GM23248 (cell line): ENCODE measurements at regions not wholly inside any gene's neighbourhood (a gene's known extent, or its start where the extent isn't known, plus 50 kb on each side); places are given as distances from the start of the nearest gene placed in this dataset.

ENCODE experiments used
- DNase-seq: peaks from one replicate; pipeline ENCODE4 v3.0.0-alpha.2; 2015
- H2AFZ ChIP-seq: fragments of 200-600 bp; sonication (generic); 2 replicates; pipeline ENCODE4 v1.6.1; 2016; ENCODE audit warnings: antibody characterized with exemption
- H3F3A ChIP-seq: fragments of 200-600 bp; sonication (generic); 2 replicates; pipeline ENCODE4 v1.6.1; 2016; ENCODE audit warnings: mild to moderate bottlenecking, antibody characterized with exemption, mixed run types; ENCODE audit not compliant: insufficient read depth
- H3K27ac ChIP-seq: fragments of 200-600 bp; sonication (generic); 2 replicates; pipeline ENCODE4 v1.5.1; 2016; ENCODE audit warnings: mild to moderate bottlenecking
- H3K27me3 ChIP-seq: fragments of 200-600 bp; sonication (generic); replicated peaks from 2 replicates; pipeline ENCODE4 v1.6.1; 2016; ENCODE audit warnings: mild to moderate bottlenecking; ENCODE audit not compliant: insufficient read depth
- H3K36me3 ChIP-seq: fragments of 200-600 bp; sonication (generic); 2 replicates; pipeline ENCODE4 v1.6.1; 2016; ENCODE audit warnings: low read depth, mild to moderate bottlenecking
- H3K4me1 ChIP-seq: fragments of 200-600 bp; sonication (generic); 2 replicates; pipeline ENCODE4 v1.6.1; 2016; ENCODE audit warnings: mild to moderate bottlenecking; ENCODE audit not compliant: insufficient read depth
- H3K4me2 ChIP-seq: fragments of 200-600 bp; sonication (generic); one replicate; pipeline ENCODE4 v1.6.1; 2016; ENCODE audit warnings: mild to moderate bottlenecking; ENCODE audit not compliant: unreplicated experiment
- H3K4me3 ChIP-seq: fragments of 200-600 bp; sonication (generic); 2 replicates; pipeline ENCODE4 v1.5.1; 2016; ENCODE audit warnings: mild to moderate bottlenecking
- H3K79me2 ChIP-seq: fragments of 200-600 bp; sonication (generic); 2 replicates; pipeline ENCODE4 v1.6.1; 2016; ENCODE audit warnings: mild to moderate bottlenecking; ENCODE audit not compliant: insufficient read depth
- H3K9ac ChIP-seq: fragments of 200-600 bp; sonication (generic); 2 replicates; pipeline ENCODE4 v1.6.1; 2016; ENCODE audit warnings: mild to moderate bottlenecking
- H3K9me2 ChIP-seq: fragments of 200-600 bp; sonication (generic); 2 replicates; pipeline ENCODE4 v1.6.1; 2016; ENCODE audit warnings: mixed run types, mild to moderate bottlenecking, moderate library complexity; ENCODE audit not compliant: insufficient read depth
- H3K9me3 ChIP-seq: fragments of 200-600 bp; sonication (generic); one replicate; pipeline ENCODE4 v1.6.1; 2017; ENCODE audit warnings: low read depth
- H4K20me1 ChIP-seq: fragments of 200-600 bp; sonication (generic); 2 replicates; pipeline ENCODE4 v1.6.0; 2016; ENCODE audit not compliant: insufficient read depth
- EZH2 ChIP-seq: fragments of 200-600 bp; sonication (generic); IDR thresholded peaks from 2 replicates; pipeline ENCODE4 v1.6.1; 2018; ENCODE audit warnings: antibody characterized with exemption, mild to moderate bottlenecking; ENCODE audit not compliant: insufficient read depth, poor library complexity, severe bottlenecking
- EZH2phosphoT487 ChIP-seq: fragments of 200-600 bp; sonication (generic); IDR thresholded peaks from 2 replicates; pipeline ENCODE4 v1.6.1; 2018; ENCODE audit warnings: antibody characterized with exemption, moderate library complexity, mild to moderate bottlenecking, low read depth; ENCODE audit not compliant: insufficient read depth
- WGBS, 2 experiments: methylation state at CpG; one replicate each; pipeline ENCODE4 v1.1.6; 2015 to 2017; ENCODE audit warnings: low lambda C conversion rate in 2 of 2, low coverage in 1 of 2; ENCODE audit errors: missing lambda C conversion rate in 2 of 2; 5-methylcytosine and 5-hydroxymethylcytosine counted together
- in situ Hi-C: fragments of 300-500 bp; cut with MboI; formaldehyde crosslinking; loops from 2 replicates; pipeline ENCODE4 v1.15.0; 2020

DNA sequence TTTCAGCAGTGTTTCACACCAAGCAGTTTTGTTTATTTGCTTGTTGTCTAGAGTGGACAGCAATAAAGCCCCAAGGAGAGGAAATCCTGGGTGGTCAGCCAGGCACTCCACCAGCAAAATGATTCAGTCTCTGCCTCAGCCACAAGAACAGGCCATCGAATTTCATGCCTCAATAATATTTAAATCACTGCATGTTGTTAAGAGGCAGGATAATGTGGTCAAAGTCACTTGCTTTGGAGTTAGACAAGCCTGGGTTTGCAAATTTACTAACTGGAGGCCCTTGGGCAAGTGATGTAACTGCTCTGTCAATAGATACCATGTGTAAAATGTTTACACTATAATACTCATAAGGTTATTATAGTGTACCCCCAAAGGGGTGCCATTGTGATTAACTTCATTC lies 349.6 kb downstream of the LMO4 start:
- TF ChIP-seq EZH2phosphoT487 (no peak), EZH2 (no peak)
- no peaks in the 10 kb centered on the region for H3K79me2 ChIP-seq
- 21 to 27% methylated on average over 1 of the region's 1 CpG for WGBS, 2 experiments
- no peak overlapping the region for H3K27ac ChIP-seq
- no peaks in the 10 kb centered on the region for H4K20me1 ChIP-seq
- no peaks in the 10 kb centered on the region for H3K9me2 ChIP-seq
- H3K9ac ChIP-seq, result no peak overlapping the region
- no peak for DNase-seq
- H3K4me3 ChIP-seq, result no peak overlapping the region
- H3K36me3 ChIP-seq, result no peaks in the 10 kb centered on the region
- H3K4me2 ChIP-seq, result no peak overlapping the region
- no peaks in the 10 kb centered on the region for H3K4me1 ChIP-seq
- no peak overlapping the region for H2AFZ ChIP-seq
- in situ Hi-C loops, result no loop called here
- no peaks in the 10 kb centered on the region for H3K9me3 ChIP-seq
- H3K27me3 ChIP-seq, result no peaks in the 10 kb centered on the region
- H3F3A ChIP-seq, result no peaks in the 10 kb centered on the region

GRCh38 chr1:87682565-87682964 lies 353.9 kb downstream of the LMO4 start:
- Histone ChIP-seq H3K27ac (no peak overlapping the region), H3F3A (no peaks in the 10 kb centered on the region), H3K27me3 (no peaks in the 10 kb centered on the region), H3K4me3 (no peak overlapping the region), H3K9me3 (no peaks in the 10 kb centered on the region), H3K9ac (no peak overlapping the region), H3K4me2 (no peak overlapping the region), H3K79me2 (no peaks in the 10 kb centered on the region), H3K36me3 (no peaks in the 10 kb centered on the region), H2AFZ (no peak overlapping the region), H3K9me2 (no peaks in the 10 kb centered on the region), H4K20me1 (no peaks in the 10 kb centered on the region), H3K4me1 (no peaks in the 10 kb centered on the region)
- WGBS, 2 experiments, result 90 to 95% methylated on average over 8 of the region's 8 CpGs
- TF ChIP-seq EZH2phosphoT487 (no peak), EZH2 (no peak)
- in situ Hi-C loops, result no loop called here
- DNase-seq, result no peak

DNA sequence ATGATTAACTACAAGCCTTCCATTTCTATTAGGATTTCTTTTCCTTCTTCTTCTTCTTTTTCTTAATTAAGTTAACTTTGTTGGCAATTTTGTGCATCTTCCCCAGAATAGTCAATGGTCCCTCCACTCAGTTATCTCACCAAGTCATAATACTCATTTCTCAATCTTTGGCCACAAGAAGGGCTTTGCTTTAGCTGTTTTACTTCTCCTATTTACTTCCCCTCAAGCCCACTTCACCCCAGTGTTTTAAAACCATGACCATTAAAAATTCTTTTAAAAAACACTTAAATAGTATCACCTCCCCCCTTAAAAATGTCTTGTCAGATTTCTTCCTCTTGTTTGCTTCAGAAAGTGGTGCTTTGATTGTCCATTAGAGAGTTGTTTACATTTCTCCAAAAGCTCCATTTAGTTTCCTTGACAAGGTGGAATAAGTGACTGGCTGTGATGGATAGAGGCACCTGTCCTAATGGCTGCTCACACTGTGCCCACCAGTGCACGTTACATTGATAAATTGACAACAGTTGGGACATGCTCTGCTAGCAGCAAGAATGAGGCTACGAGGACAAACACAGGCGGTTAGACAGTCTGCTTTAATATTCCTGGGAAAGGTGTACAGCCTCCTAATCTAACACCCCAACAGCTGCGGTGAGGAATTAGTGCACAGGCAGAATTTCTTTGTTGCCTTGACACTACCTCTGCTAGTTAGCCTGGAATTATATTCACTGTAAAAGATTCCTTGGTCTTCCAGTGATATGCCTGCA lies 354.7 kb downstream of the LMO4 start:
- no peaks in the 10 kb centered on the region for H3K4me1 ChIP-seq
- H3K9me2 ChIP-seq, result no peaks in the 10 kb centered on the region
- no peaks in the 10 kb centered on the region for H3K9me3 ChIP-seq
- peak overlapping the region; percentile 75; the same call in 1 of the 2 replicates for H3K9ac ChIP-seq
- H3K27ac ChIP-seq, result no peak overlapping the region
- H3K79me2 ChIP-seq, result no peaks in the 10 kb centered on the region
- no peaks in the 10 kb centered on the region for H3K36me3 ChIP-seq
- H4K20me1 ChIP-seq, result no peaks in the 10 kb centered on the region
- DNase-seq, result no peak
- TF ChIP-seq EZH2 (no peak), EZH2phosphoT487 (no peak)
- in situ Hi-C loops, result no loop called here
- no peaks in the 10 kb centered on the region for H3F3A ChIP-seq
- H3K4me3 ChIP-seq, result peak overlapping the region; percentile 74; the same call in 1 of the 2 replicates
- 81 to 93% methylated on average over 4 of the region's 4 CpGs for WGBS, 2 experiments
- H3K27me3 ChIP-seq, result no peaks in the 10 kb centered on the region
- peak overlapping the region; percentile 78 for H3K4me2 ChIP-seq
- H2AFZ ChIP-seq, result peak overlapping the region; percentile 91; the same call in 1 of the 2 replicates

DNA sequence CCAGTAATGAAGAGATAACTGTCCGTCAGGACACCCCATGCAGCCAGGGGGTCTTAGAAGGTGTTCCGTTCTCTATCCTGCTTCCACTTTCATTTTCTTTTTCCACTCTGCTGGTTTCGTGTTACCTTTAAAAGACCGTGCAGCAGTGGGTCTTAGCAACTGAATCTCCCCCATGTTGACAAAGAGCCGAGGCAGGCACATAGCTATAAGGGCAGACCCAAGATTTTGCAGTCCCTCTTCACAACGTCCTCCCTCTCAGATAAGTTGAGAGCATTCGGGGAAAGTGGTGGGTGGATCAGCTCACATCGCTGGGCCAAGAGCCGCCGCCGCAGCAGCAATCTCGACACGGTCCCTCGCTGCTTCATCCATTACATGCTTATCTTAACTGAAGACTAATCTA lies 355.5 kb downstream of the LMO4 start:
- H2AFZ ChIP-seq, result peak overlapping the region; percentile 91
- H4K20me1 ChIP-seq, result no peaks in the 10 kb centered on the region
- WGBS, 2 experiments, result 39 to 50% methylated on average over 14 of the region's 14 CpGs
- peak overlapping the region; percentile 75 for H3K9ac ChIP-seq
- H3K4me2 ChIP-seq, result peak overlapping the region; percentile 78
- no peaks in the 10 kb centered on the region for H3K27me3 ChIP-seq
- peak; percentile 46 for DNase-seq
- no peaks in the 10 kb centered on the region for H3K36me3 ChIP-seq
- H3K79me2 ChIP-seq, result no peaks in the 10 kb centered on the region
- H3K9me3 ChIP-seq, result no peaks in the 10 kb centered on the region
- no peaks in the 10 kb centered on the region for H3F3A ChIP-seq
- no peak overlapping the region for H3K27ac ChIP-seq
- H3K4me3 ChIP-seq, result peak overlapping the region; percentile 74
- H3K4me1 ChIP-seq, result no peaks in the 10 kb centered on the region
- in situ Hi-C loops, result no loop called here
- no peaks in the 10 kb centered on the region for H3K9me2 ChIP-seq
- TF ChIP-seq EZH2phosphoT487, result no peak
- TF ChIP-seq EZH2, result no peak
